Nephron progenitor cell (in vitro differentiated cells): ENCODE measurements at regions not wholly inside any gene's neighbourhood (a gene's known extent, or its start where the extent isn't known, plus 50 kb on each side); places are given as distances from the start of the nearest gene placed in this dataset.

Experiments
- DNase-seq: peaks from one replicate; pipeline ENCODE4 v3.0.0; 2021
- H3K27ac Mint-ChIP-seq: 2 replicates; pipeline ENCODE4 v1.8.0; 2021; ENCODE audit warnings: mild to moderate bottlenecking, moderate library complexity, mixed read lengths
- H3K27me3 Mint-ChIP-seq: 2 replicates; pipeline ENCODE4 v1.8.0; 2021; ENCODE audit warnings: mild to moderate bottlenecking, low read depth, mixed read lengths; ENCODE audit not compliant: poor library complexity
- H3K36me3 Mint-ChIP-seq: 2 replicates; pipeline ENCODE4 v1.8.0; 2021; ENCODE audit warnings: low read depth, mixed read lengths
- H3K4me1 Mint-ChIP-seq: 2 replicates; pipeline ENCODE4 v1.8.0; 2021; ENCODE audit warnings: mixed read lengths
- H3K4me3 Mint-ChIP-seq: 2 replicates; pipeline ENCODE4 v1.8.0; 2021; ENCODE audit warnings: mild to moderate bottlenecking, moderate library complexity, mixed read lengths
- H3K9me3 Mint-ChIP-seq: 2 replicates; pipeline ENCODE4 v1.8.0; 2021; ENCODE audit warnings: mild to moderate bottlenecking, moderate library complexity, mixed read lengths
- TF ChIP-seq, protein P1 (sequence below): fragments of 200-600 bp; sonication (generic); IDR thresholded peaks from 2 replicates; pipeline ENCODE4 v1.5.0; 2021; ENCODE audit warnings: antibody characterized with exemption

DNA sequence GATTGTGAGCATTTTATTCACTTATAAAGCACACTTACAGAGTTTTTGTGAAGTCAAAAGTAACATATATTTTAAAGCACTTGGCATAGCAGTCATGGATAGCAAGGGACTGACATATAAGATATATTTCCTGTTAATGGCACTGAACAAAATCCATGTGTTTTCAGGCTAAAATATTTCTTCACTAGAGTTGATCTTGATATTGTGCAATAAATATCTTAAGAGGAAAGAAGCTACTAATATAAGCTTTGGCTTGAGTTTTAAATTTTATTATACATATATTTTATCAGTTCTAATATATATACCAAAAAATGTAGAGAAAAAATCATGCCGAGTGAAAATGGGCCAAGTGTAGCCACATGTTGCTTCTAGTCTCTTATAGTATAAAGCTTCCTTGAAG, 189.7 kb upstream of the DPP10 start:
- no peak for DNase-seq
- no peaks in the 10 kb centered on the region for H3K9me3 Mint-ChIP-seq
- H3K4me3 Mint-ChIP-seq, result no peak overlapping the region
- no peaks in the 10 kb centered on the region for H3K4me1 Mint-ChIP-seq
- peaks cover 4% of the 10 kb centered on the region for H3K27me3 Mint-ChIP-seq
- TF ChIP-seq, protein P1, sequence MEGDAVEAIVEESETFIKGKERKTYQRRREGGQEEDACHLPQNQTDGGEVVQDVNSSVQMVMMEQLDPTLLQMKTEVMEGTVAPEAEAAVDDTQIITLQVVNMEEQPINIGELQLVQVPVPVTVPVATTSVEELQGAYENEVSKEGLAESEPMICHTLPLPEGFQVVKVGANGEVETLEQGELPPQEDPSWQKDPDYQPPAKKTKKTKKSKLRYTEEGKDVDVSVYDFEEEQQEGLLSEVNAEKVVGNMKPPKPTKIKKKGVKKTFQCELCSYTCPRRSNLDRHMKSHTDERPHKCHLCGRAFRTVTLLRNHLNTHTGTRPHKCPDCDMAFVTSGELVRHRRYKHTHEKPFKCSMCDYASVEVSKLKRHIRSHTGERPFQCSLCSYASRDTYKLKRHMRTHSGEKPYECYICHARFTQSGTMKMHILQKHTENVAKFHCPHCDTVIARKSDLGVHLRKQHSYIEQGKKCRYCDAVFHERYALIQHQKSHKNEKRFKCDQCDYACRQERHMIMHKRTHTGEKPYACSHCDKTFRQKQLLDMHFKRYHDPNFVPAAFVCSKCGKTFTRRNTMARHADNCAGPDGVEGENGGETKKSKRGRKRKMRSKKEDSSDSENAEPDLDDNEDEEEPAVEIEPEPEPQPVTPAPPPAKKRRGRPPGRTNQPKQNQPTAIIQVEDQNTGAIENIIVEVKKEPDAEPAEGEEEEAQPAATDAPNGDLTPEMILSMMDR, result no peak
- H3K36me3 Mint-ChIP-seq, result no peaks in the 10 kb centered on the region
- no peak overlapping the region for H3K27ac Mint-ChIP-seq

DNA sequence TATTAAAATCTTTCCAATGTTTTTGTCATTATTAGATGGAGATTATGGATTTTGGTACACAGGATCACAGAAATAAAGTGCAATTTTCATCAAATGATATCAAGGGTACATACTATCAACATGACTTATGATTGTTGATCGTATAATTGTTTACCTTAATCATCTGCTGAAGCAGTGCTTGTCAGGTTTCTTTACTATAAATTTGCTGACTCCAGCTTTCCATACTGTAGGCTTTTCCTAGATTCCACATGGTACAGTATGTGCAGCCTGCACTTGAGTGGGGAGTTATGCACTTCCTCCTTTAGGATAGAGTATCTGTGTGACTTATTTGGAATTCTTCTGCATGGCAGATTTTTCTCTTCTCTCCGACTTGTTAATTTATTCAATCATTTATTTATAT, 187.6 kb upstream of the DPP10 start:
- H3K27ac Mint-ChIP-seq, result no peak overlapping the region
- H3K9me3 Mint-ChIP-seq, result no peaks in the 10 kb centered on the region
- H3K36me3 Mint-ChIP-seq, result no peaks in the 10 kb centered on the region
- peaks cover 2% of the 10 kb centered on the region for H3K27me3 Mint-ChIP-seq
- no peak overlapping the region for H3K4me3 Mint-ChIP-seq
- H3K4me1 Mint-ChIP-seq, result no peaks in the 10 kb centered on the region
- TF ChIP-seq, protein P1, result no peak
- no peak for DNase-seq

DNA sequence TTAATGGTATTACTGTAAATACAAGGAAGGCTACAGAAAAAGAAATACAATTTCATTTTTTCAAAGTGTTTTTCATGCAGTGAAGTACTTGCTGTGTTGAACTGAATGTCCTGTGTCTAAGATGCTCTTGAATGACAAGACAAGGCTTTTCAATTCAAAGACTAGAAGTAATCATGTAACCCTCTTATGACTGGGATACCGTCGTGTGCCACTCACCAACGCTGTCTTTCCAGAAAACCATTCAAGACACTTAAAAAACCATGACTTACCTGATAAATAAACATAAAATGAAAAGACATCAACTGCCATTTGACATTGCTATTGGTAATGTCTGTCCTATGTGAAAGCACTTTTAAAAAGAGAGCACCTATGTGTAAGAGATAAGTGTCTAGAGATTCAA, 183.1 kb upstream of the DPP10 start:
- TF ChIP-seq, protein P1, result no peak
- no peaks in the 10 kb centered on the region for H3K27me3 Mint-ChIP-seq
- no peaks in the 10 kb centered on the region for H3K4me1 Mint-ChIP-seq
- no peak overlapping the region for H3K27ac Mint-ChIP-seq
- no peak overlapping the region for H3K4me3 Mint-ChIP-seq
- no peaks in the 10 kb centered on the region for H3K9me3 Mint-ChIP-seq
- no peaks in the 10 kb centered on the region for H3K36me3 Mint-ChIP-seq
- no peak for DNase-seq

- TF ChIP-seq, protein P1, result no peak
- no peak for DNase-seq
- Mint-ChIP-seq H3K27me3 (no peaks in the 10 kb centered on the region), H3K36me3 (no peaks in the 10 kb centered on the region), H3K27ac (no peak overlapping the region), H3K9me3 (no peaks in the 10 kb centered on the region), H3K4me3 (no peak overlapping the region), H3K4me1 (no peaks in the 10 kb centered on the region)
Observed at GRCh38 chr2:114261366-114261765, 181.1 kb upstream of the DPP10 start.

DNA sequence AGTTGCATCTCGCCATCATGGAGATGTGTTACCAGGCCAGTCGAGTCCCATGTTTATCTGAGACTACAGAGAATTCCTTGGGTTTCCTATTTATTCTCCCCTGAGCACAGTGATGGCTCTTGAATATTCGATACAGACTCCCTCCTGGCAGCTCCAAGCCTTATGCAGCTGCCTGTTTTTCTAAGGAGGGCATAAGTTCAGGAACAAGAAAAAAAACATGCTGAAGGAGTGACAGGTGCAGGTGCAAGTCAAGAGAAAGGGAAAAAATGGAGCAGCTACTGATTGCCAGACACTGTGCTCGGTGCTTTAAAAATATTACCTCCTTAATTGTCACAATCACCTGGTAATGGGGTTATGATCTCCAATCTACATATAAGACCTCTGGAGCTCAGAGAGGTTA, 177.2 kb upstream of the DPP10 start:
- Mint-ChIP-seq H3K4me3 (no peak overlapping the region), H3K36me3 (no peaks in the 10 kb centered on the region), H3K27ac (no peak overlapping the region), H3K4me1 (no peaks in the 10 kb centered on the region), H3K27me3 (no peaks in the 10 kb centered on the region), H3K9me3 (no peaks in the 10 kb centered on the region)
- DNase-seq, result no peak
- TF ChIP-seq, protein P1, result no peak

DNA sequence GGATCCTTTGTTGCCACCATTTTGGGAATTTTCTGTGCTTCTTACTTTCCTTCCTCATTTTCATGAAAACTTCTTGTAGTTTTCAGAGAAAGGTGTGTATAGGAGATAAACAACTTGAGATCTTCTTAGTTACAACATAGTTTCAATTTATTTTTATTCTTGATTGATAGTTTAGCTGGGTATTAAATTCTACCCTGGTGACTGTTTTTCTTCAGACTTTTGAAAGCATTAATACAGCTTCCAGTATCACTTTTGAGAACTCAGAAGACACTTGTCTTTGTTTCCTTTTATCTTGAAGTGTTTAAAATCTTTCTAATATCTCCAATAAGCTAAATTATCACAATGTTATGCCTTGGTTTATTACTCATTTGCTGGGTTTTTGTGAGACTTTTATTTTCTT, 167.5 kb upstream of the DPP10 start:
- TF ChIP-seq, protein P1, result no peak
- no peak for DNase-seq
- H3K27me3 Mint-ChIP-seq, result no peaks in the 10 kb centered on the region
- peaks cover 25% of the 10 kb centered on the region for H3K9me3 Mint-ChIP-seq
- peaks cover 5% of the 10 kb centered on the region for H3K36me3 Mint-ChIP-seq
- H3K4me3 Mint-ChIP-seq, result no peak overlapping the region
- no peaks in the 10 kb centered on the region for H3K4me1 Mint-ChIP-seq
- no peak overlapping the region for H3K27ac Mint-ChIP-seq
